Activated naive CD4-positive, alpha-beta T cell treated with anti-CD3 and anti-CD28 coated beads, Interleukin-2, amount 50 U/mL, for 72 hours (primary cell): ENCODE measurements at regions not wholly inside any gene's neighbourhood (a gene's known extent, or its start where the extent isn't known, plus 50 kb on each side); places are given as distances from the start of the nearest gene placed in this dataset.
"Not testable (repeated sequence)": the region's sequence is repeated elsewhere in the genome, so short reads cannot be mapped to it uniquely, and the experiment has no call there.

Experiments
- ATAC-seq, 2 donors: fragments of 150-1000 bp; cut with Tn5 transposase; 2 replicates each; pipeline ENCODE4 v1.10.0; 2021; ENCODE audit warnings: mild to moderate bottlenecking in 2 of 2, moderate library complexity in 2 of 2
- DNase-seq, 2 donors: peaks; one replicate each; pipeline ENCODE4 v3.0.0; 2021 to 2022; ENCODE audit warnings: low spot score in 2 of 2
- H3K27ac Mint-ChIP-seq, 2 donors: one replicate each; pipeline ENCODE4 v1.8.0; 2022; ENCODE audit warnings: mild to moderate bottlenecking in 2 of 2, mixed read lengths in 2 of 2
- H3K36me3 Mint-ChIP-seq, 2 donors: one replicate each; pipeline ENCODE4 v1.8.0; 2022; ENCODE audit warnings: mixed read lengths in 2 of 2
- H3K9me3 Mint-ChIP-seq, 2 donors: one replicate each; pipeline ENCODE4 v1.8.0; 2022; ENCODE audit warnings: mixed read lengths in 2 of 2

GRCh38 chr4:55004831-55005230 is 120.6 kb downstream of the KDR start:
- Mint-ChIP-seq H3K9me3 (no peaks in the 10 kb centered on the region), H3K27ac (no peak overlapping the region), H3K36me3 (no peaks in the 10 kb centered on the region)
- ATAC-seq (no peak), DNase-seq (no peak)

GRCh38 chr4:55002431-55002830 is 123.0 kb downstream of the KDR start:
- no peak overlapping the region for H3K27ac Mint-ChIP-seq
- no peaks in the 10 kb centered on the region for H3K9me3 Mint-ChIP-seq
- no peaks in the 10 kb centered on the region for H3K36me3 Mint-ChIP-seq
- no peak for ATAC-seq
- no peak for DNase-seq

- ATAC-seq: peak in 1 of 2 donors; percentile 47
- H3K27ac Mint-ChIP-seq: no peak overlapping the region
Observed at GRCh38 chr4:55001538-55001937, 123.9 kb downstream of the KDR start.

DNA sequence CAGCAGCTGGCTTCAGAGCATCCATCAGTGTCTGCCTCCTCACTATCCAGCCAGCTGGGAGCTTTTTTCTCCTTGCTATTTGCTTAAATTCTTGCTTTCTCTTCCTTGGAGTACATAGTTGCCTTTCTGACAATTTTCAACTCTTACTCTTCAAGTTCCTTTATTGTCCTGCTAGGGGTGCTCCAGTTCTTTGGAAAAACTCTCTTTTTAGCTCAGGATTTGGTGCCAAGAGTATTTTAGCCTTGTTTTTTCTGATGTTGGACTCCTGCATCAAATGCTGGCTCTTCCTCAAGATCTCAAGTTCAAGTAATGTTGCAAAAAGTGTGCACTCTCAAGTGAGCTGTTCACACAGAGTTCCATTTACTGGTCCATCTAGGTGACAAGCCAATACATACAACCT is 126.4 kb downstream of the KDR start:
- DNase-seq (no peak), ATAC-seq (no peak)
- Mint-ChIP-seq H3K27ac (no peak overlapping the region), H3K9me3 (peaks cover 0 to 6% of the 10 kb centered on the region in 2 donors), H3K36me3 (no peaks in the 10 kb centered on the region)

More at GRCh38 chr4:55001538-55001937, 123.9 kb downstream of the KDR start:
- no peak for DNase-seq
- Mint-ChIP-seq H3K9me3 (no peaks in the 10 kb centered on the region), H3K36me3 (no peaks in the 10 kb centered on the region)

GRCh38 chr4:54993473-54994026 is 131.8 kb downstream of the KDR start:
- H3K36me3 Mint-ChIP-seq, H3K27ac Mint-ChIP-seq, ATAC-seq, DNase-seq: not testable (repeated sequence)
- peaks cover 13 to 14% of the 10 kb centered on the region in 2 donors for H3K9me3 Mint-ChIP-seq

DNA sequence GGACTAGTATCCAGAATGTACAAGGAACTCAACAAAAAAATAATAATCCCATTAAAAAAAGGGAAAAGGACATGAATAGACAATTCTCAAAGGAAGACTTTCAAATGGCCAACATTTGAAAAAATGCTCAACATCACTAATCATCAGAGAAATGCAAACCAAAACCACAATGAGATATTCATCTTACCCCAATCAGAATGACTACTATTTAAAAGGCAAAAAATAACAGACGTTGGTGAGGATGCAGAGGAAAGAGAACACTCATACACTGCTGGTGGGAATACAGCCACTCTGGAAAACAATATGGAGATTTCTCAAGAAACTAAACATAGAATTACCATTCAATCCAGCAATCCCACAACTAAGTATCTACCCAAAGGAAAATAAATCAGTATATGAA is 133.1 kb downstream of the KDR start:
- Mint-ChIP-seq H3K36me3 (peaks cover 20 to 21% of the 10 kb centered on the region in 2 donors), H3K27ac (no peak overlapping the region), H3K9me3 (peaks cover 24 to 25% of the 10 kb centered on the region in 2 donors)
- DNase-seq: no peak
- no peak for ATAC-seq

GRCh38 chr4:54988655-54989054 is 136.7 kb downstream of the KDR start:
- Mint-ChIP-seq H3K9me3 (peaks cover 22 to 26% of the 10 kb centered on the region in 2 donors), H3K27ac (no peak overlapping the region), H3K36me3 (peaks cover 23% of the 10 kb centered on the region in 2 donors)
- DNase-seq (no peak), ATAC-seq (no peak)

GRCh38 chr4:54986095-54986846 is 139.1 kb downstream of the KDR start:
- H3K36me3 Mint-ChIP-seq: peaks cover 23% of the 10 kb centered on the region in 2 donors
- H3K27ac Mint-ChIP-seq: no peak overlapping the region
- DNase-seq: no peak
- H3K9me3 Mint-ChIP-seq: peaks cover 18 to 22% of the 10 kb centered on the region in 2 donors
- no peak for ATAC-seq

DNA sequence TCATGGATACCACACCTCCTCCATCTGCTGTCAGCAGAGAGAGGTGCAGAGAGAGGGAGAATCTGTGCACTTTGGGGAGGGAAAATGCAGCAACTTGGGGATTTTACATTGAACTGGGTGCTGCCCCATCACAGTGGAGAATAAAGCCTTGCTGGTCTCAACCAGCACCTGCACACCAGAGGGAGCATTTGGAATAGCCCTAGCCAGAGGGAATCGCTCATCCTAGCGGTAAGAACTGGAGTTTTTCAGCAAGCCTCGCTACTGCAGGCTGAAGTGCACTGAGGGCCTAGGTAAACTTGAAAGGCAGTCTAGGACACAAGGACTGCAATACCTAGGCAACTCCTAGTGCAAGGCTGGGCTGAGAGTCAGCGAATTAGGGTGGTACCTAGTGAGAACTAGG is 148.7 kb downstream of the KDR start:
- ATAC-seq (no peak), DNase-seq (no peak)
- H3K36me3 Mint-ChIP-seq: no peaks in the 10 kb centered on the region
- no peak overlapping the region for H3K27ac Mint-ChIP-seq
- H3K9me3 Mint-ChIP-seq: peaks cover 0 to 4% of the 10 kb centered on the region in 2 donors

GRCh38 chr4:54976031-54976430 is 149.4 kb downstream of the KDR start:
- Mint-ChIP-seq H3K27ac (no peak overlapping the region), H3K36me3 (no peaks in the 10 kb centered on the region)
- ATAC-seq: no peak

DNA sequence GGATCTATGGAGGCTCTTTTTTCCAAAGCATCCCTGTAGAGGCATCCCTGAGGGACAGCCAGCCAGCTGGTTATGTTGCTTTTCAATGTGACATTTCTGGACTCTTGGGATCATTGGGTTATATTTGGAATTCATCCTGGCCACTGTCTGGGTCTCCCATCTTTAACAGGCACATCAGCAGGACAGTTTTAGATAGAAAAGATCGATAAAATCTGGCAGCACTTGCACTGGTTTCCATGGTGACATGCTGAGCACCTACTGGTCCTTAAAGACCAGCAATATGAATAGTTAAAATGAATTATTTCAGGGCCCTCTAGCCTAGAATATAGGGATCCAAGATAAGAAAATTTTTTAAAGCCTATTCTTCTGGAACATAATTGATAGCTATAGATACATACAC is 151.6 kb downstream of the KDR start:
- Mint-ChIP-seq H3K36me3 (no peaks in the 10 kb centered on the region), H3K27ac (no peak overlapping the region), H3K9me3 (no peaks in the 10 kb centered on the region)
- DNase-seq: no peak
- ATAC-seq: no peak

More at GRCh38 chr4:54976031-54976430, 149.4 kb downstream of the KDR start:
- DNase-seq: no peak
- H3K9me3 Mint-ChIP-seq: peaks cover 0 to 4% of the 10 kb centered on the region in 2 donors

DNA sequence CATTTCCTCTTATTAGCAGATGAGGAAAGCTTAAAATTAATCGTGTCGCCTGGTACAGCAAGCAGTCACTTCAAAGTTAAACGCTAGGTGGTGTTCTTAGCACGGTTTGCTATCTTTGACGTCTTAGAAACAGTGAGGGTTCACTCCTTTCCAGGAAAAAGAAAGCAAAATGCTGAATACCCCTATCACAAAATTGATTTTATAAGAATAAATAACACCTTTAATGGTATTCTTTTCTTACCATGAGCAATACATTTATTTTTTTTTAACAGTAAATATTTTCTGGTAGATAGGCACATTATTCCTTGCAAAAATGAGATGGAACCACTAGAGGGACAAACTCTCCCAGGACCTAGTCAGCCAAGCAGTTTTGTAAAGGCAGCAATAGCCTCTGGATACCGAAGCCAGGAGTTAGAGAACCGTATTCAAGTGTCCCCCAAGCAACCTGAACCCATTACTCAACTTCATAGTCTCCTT is 153.9 kb downstream of the KDR start:
- no peaks in the 10 kb centered on the region for H3K9me3 Mint-ChIP-seq
- peak in 1 of 2 donors; percentile 63 for ATAC-seq
- no peak overlapping the region for H3K27ac Mint-ChIP-seq
- H3K36me3 Mint-ChIP-seq: no peaks in the 10 kb centered on the region
- no peak for DNase-seq

DNA sequence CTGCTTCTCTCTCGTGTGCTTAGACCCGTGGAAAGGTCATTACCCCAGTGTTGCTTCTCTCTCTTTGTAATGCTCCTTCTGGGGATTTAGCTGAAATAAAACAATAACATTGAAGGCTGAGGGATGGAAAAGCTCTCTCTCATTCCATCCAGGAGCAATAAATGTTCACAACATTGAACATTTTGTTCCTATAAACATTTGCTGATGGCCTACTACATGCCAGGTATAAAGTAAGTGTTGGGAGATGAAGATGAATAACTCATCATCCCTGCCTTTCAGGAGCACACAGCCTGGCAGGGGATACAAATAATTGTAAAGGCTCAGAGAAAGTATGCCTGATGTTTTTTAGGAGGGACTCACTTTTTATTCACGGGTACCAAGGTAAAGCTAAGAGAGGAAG is 158.1 kb downstream of the KDR start:
- no peak for DNase-seq
- no peak for ATAC-seq
- no peaks in the 10 kb centered on the region for H3K36me3 Mint-ChIP-seq
- H3K9me3 Mint-ChIP-seq: no peaks in the 10 kb centered on the region
- no peak overlapping the region for H3K27ac Mint-ChIP-seq

GRCh38 chr4:54961357-54961975 is 163.9 kb downstream of the KDR start:
- DNase-seq (no peak), ATAC-seq (peak; percentile 33 to 63)
- Mint-ChIP-seq H3K36me3 (no peaks in the 10 kb centered on the region), H3K27ac (no peak overlapping the region), H3K9me3 (peaks cover 0 to 4% of the 10 kb centered on the region in 2 donors)

DNA sequence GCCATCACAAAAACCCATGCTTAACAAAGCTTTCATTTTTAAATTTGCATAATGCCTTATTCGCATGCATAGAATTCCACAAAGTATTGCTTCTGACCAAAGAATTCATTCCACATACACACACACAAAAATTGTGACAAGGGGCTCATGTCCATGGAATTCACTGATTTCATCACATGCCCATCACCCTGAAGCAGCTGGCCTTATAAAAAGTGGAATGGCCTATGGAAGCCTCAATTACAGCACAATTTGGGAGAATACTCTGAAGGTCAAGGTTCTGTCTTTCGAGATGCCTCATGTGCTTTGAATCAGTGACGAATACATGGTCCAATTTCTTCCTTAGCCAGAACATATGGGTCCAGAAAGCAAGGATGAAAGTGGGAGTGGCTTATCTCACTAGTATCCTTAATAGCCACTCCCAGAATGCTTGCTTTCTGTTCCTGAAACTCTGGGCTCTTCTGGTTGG is 165.7 kb downstream of the KDR start:
- peaks cover 0 to 4% of the 10 kb centered on the region in 2 donors for H3K9me3 Mint-ChIP-seq
- no peak for DNase-seq
- no peak for ATAC-seq
- H3K27ac Mint-ChIP-seq: no peak overlapping the region
- H3K36me3 Mint-ChIP-seq: no peaks in the 10 kb centered on the region

- Mint-ChIP-seq H3K9me3 (peaks cover 0 to 4% of the 10 kb centered on the region in 2 donors), H3K36me3 (no peaks in the 10 kb centered on the region), H3K27ac (no peak overlapping the region)
- no peak for ATAC-seq
- no peak for DNase-seq
Observed at GRCh38 chr4:54959131-54959530, 166.3 kb downstream of the KDR start.

DNA sequence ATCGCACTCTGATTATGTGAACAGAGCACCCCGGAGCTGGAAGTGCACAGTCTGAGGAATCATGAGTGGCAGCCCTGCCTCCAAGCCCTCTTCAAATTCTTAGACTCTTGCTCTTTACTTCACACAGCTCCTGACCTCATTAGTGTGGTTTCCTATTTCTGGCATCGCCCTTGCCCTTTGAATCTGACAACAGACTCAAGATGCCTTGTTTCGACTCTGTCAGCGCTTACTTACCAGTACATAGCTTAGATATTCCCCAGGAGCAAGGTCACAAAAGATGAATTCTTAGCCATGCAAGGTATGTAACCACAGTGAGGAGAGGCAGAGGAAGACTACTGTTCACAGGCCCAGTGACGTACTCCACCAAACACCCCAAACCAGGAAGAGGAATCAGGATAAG is 167.2 kb downstream of the KDR start:
- peak overlapping the region in 1 of 2 donors; percentile 63 for H3K27ac Mint-ChIP-seq
- ATAC-seq: peak; percentile 24 to 70
- no peaks in the 10 kb centered on the region for H3K36me3 Mint-ChIP-seq
- no peak for DNase-seq
- peaks cover 0 to 4% of the 10 kb centered on the region in 2 donors for H3K9me3 Mint-ChIP-seq
